ENCODE measurements at regions not wholly inside any gene's neighbourhood (a gene's known extent, or its start where the extent isn't known, plus 50 kb on each side); places are given as distances from the start of the nearest gene placed in this dataset.
"Not testable (repeated sequence)": the region's sequence is repeated elsewhere in the genome, so short reads cannot be mapped to it uniquely, and the experiment has no call there.

- Histone ChIP-seq H3K4me1 (ENCODE audit: control insufficient read depth, low read depth, low read length) (peaks cover 21% of the 10 kb centered on the region), H3K27ac (ENCODE audit: low read length) (no peak overlapping the region), H3K4me3 (ENCODE audit: low read length) (peak overlapping the region; percentile 3), H3K9ac (ENCODE audit: low read length) (no peak overlapping the region), H3K27me3 (ENCODE audit: control insufficient read depth, insufficient read depth, low read length) (no peaks in the 10 kb centered on the region), H3K9me3 (ENCODE audit: control insufficient read depth, low read depth, low read length) (no peaks in the 10 kb centered on the region), H3K36me3 (ENCODE audit: control insufficient read depth, low read depth, low read length) (no peaks in the 10 kb centered on the region)
Measured at GRCh38 chr3:168693870-168694269, 598.1 kb upstream of the GOLIM4 start.

GRCh38 chr3:168688267-168688666 is 592.5 kb upstream of the GOLIM4 start:
- H3K9me3 ChIP-seq (ENCODE audit: control insufficient read depth, low read depth, low read length) = no peaks in the 10 kb centered on the region
- peaks cover 6% of the 10 kb centered on the region for H3K4me1 ChIP-seq (ENCODE audit: control insufficient read depth, low read depth, low read length)
- no peak overlapping the region for H3K9ac ChIP-seq (ENCODE audit: low read length)
- no peaks in the 10 kb centered on the region for H3K36me3 ChIP-seq (ENCODE audit: control insufficient read depth, low read depth, low read length)
- H3K27ac ChIP-seq (ENCODE audit: low read length) = no peak overlapping the region
- no peak overlapping the region for H3K4me3 ChIP-seq (ENCODE audit: low read length)
- H3K27me3 ChIP-seq (ENCODE audit: control insufficient read depth, insufficient read depth, low read length) = no peaks in the 10 kb centered on the region

DNA sequence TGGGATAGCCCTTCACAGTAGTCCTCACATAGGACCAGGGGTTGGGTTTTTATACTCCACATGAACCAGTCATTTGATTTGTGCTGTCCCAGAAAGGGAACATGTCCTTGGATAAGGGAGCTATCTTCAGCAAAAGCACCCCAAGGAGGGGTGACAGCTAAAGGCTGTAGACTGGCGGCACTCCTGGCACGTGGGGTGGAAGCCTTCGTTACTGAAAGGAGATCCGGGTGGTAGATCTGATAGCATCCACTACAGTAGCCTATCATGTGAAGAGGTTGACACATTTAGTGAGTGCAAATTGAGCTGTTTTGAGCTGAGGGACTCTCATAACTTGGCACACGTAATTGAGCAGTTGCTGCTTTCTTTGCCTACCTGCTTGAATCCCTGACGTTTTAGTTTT is 588.8 kb upstream of the GOLIM4 start:
- Histone ChIP-seq H3K27ac (ENCODE audit: low read length) (no peak overlapping the region), H3K27me3 (ENCODE audit: control insufficient read depth, insufficient read depth, low read length) (no peaks in the 10 kb centered on the region), H3K4me1 (ENCODE audit: control insufficient read depth, low read depth, low read length) (no peaks in the 10 kb centered on the region), H3K36me3 (ENCODE audit: control insufficient read depth, low read depth, low read length) (no peaks in the 10 kb centered on the region), H3K9ac (ENCODE audit: low read length) (no peak overlapping the region), H3K4me3 (ENCODE audit: low read length) (no peak overlapping the region), H3K9me3 (ENCODE audit: control insufficient read depth, low read depth, low read length) (no peaks in the 10 kb centered on the region)

- H3K9ac ChIP-seq (ENCODE audit: low read length) = no peak overlapping the region
- no peak overlapping the region for H3K4me3 ChIP-seq (ENCODE audit: low read length)
- no peaks in the 10 kb centered on the region for H3K9me3 ChIP-seq (ENCODE audit: control insufficient read depth, low read depth, low read length)
- no peaks in the 10 kb centered on the region for H3K27me3 ChIP-seq (ENCODE audit: control insufficient read depth, insufficient read depth, low read length)
- H3K27ac ChIP-seq (ENCODE audit: low read length) = no peak overlapping the region
- H3K4me1 ChIP-seq (ENCODE audit: control insufficient read depth, low read depth, low read length) = no peaks in the 10 kb centered on the region
- no peaks in the 10 kb centered on the region for H3K36me3 ChIP-seq (ENCODE audit: control insufficient read depth, low read depth, low read length)
Measured at GRCh38 chr3:168678730-168679129, 583.0 kb upstream of the GOLIM4 start.

- H3K4me3 ChIP-seq (ENCODE audit: low read length) = no peak overlapping the region
- H3K27ac ChIP-seq (ENCODE audit: low read length) = no peak overlapping the region
Measured at GRCh38 chr3:168671091-168671490, 575.4 kb upstream of the GOLIM4 start.

GRCh38 chr3:168660879-168661657 is 565.3 kb upstream of the GOLIM4 start:
- H3K36me3 ChIP-seq (ENCODE audit: control insufficient read depth, low read depth, low read length); H3K9ac ChIP-seq (ENCODE audit: low read length); H3K9me3 ChIP-seq (ENCODE audit: control insufficient read depth, low read depth, low read length); H3K27me3 ChIP-seq (ENCODE audit: control insufficient read depth, insufficient read depth, low read length); H3K4me3 ChIP-seq (ENCODE audit: low read length); H3K4me1 ChIP-seq (ENCODE audit: control insufficient read depth, low read depth, low read length); H3K27ac ChIP-seq (ENCODE audit: low read length): not testable (repeated sequence)

More at GRCh38 chr3:168671091-168671490, 575.4 kb upstream of the GOLIM4 start:
- H3K9me3 ChIP-seq (ENCODE audit: control insufficient read depth, low read depth, low read length) = no peaks in the 10 kb centered on the region
- no peaks in the 10 kb centered on the region for H3K4me1 ChIP-seq (ENCODE audit: control insufficient read depth, low read depth, low read length)
- H3K9ac ChIP-seq (ENCODE audit: low read length) = no peak overlapping the region
- no peaks in the 10 kb centered on the region for H3K36me3 ChIP-seq (ENCODE audit: control insufficient read depth, low read depth, low read length)
- H3K27me3 ChIP-seq (ENCODE audit: control insufficient read depth, insufficient read depth, low read length) = no peaks in the 10 kb centered on the region

GRCh38 chr3:168659015-168659414 is 563.3 kb upstream of the GOLIM4 start:
- no peak overlapping the region for H3K27ac ChIP-seq (ENCODE audit: low read length)
- no peak overlapping the region for H3K9ac ChIP-seq (ENCODE audit: low read length)
- H3K9me3 ChIP-seq (ENCODE audit: control insufficient read depth, low read depth, low read length) = no peaks in the 10 kb centered on the region
- H3K36me3 ChIP-seq (ENCODE audit: control insufficient read depth, low read depth, low read length) = no peaks in the 10 kb centered on the region
- no peaks in the 10 kb centered on the region for H3K27me3 ChIP-seq (ENCODE audit: control insufficient read depth, insufficient read depth, low read length)
- H3K4me3 ChIP-seq (ENCODE audit: low read length) = no peak overlapping the region
- peaks cover 12% of the 10 kb centered on the region for H3K4me1 ChIP-seq (ENCODE audit: control insufficient read depth, low read depth, low read length)

- Histone ChIP-seq H3K4me1 (ENCODE audit: control insufficient read depth, low read depth, low read length) (peaks cover 19% of the 10 kb centered on the region), H3K4me3 (ENCODE audit: low read length) (no peak overlapping the region)
Measured at GRCh38 chr3:168655611-168656010, 559.9 kb upstream of the GOLIM4 start.

DNA sequence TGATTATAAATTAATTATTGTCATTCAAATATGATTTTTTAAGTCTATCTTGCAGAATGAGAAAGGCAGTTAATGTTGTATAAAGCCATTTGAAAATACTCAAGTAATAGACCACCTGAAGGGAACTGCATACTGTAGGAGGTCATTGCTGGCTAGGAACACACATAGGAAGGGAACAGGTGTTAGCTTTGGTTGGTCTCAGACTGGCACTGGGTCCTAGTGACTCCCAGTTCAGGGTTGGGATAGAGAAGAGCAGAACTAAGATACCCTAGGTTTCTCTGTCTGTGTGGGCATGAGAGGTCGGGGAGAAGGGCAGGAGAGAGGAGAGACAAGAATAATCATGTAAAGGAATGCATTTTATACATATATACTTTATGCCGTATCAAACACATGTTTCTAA is 559.0 kb upstream of the GOLIM4 start:
- H3K27ac ChIP-seq (ENCODE audit: low read length) = no peak overlapping the region
- H3K36me3 ChIP-seq (ENCODE audit: control insufficient read depth, low read depth, low read length) = no peaks in the 10 kb centered on the region
- no peak overlapping the region for H3K9ac ChIP-seq (ENCODE audit: low read length)
- no peaks in the 10 kb centered on the region for H3K27me3 ChIP-seq (ENCODE audit: control insufficient read depth, insufficient read depth, low read length)
- H3K9me3 ChIP-seq (ENCODE audit: control insufficient read depth, low read depth, low read length) = no peaks in the 10 kb centered on the region
- H3K4me3 ChIP-seq (ENCODE audit: low read length) = no peak overlapping the region
- peaks cover 19% of the 10 kb centered on the region for H3K4me1 ChIP-seq (ENCODE audit: control insufficient read depth, low read depth, low read length)

More at GRCh38 chr3:168655611-168656010, 559.9 kb upstream of the GOLIM4 start:
- Histone ChIP-seq H3K36me3 (ENCODE audit: control insufficient read depth, low read depth, low read length) (no peaks in the 10 kb centered on the region), H3K9ac (ENCODE audit: low read length) (no peak overlapping the region), H3K27ac (ENCODE audit: low read length) (no peak overlapping the region), H3K27me3 (ENCODE audit: control insufficient read depth, insufficient read depth, low read length) (no peaks in the 10 kb centered on the region), H3K9me3 (ENCODE audit: control insufficient read depth, low read depth, low read length) (no peaks in the 10 kb centered on the region)

GRCh38 chr3:168653255-168653654 is 557.5 kb upstream of the GOLIM4 start:
- H3K4me1 ChIP-seq (ENCODE audit: control insufficient read depth, low read depth, low read length) = peaks cover 19% of the 10 kb centered on the region
- H3K4me3 ChIP-seq (ENCODE audit: low read length) = no peak overlapping the region
- H3K27ac ChIP-seq (ENCODE audit: low read length) = no peak overlapping the region
- no peak overlapping the region for H3K9ac ChIP-seq (ENCODE audit: low read length)
- no peaks in the 10 kb centered on the region for H3K27me3 ChIP-seq (ENCODE audit: control insufficient read depth, insufficient read depth, low read length)
- no peaks in the 10 kb centered on the region for H3K9me3 ChIP-seq (ENCODE audit: control insufficient read depth, low read depth, low read length)
- no peaks in the 10 kb centered on the region for H3K36me3 ChIP-seq (ENCODE audit: control insufficient read depth, low read depth, low read length)

DNA sequence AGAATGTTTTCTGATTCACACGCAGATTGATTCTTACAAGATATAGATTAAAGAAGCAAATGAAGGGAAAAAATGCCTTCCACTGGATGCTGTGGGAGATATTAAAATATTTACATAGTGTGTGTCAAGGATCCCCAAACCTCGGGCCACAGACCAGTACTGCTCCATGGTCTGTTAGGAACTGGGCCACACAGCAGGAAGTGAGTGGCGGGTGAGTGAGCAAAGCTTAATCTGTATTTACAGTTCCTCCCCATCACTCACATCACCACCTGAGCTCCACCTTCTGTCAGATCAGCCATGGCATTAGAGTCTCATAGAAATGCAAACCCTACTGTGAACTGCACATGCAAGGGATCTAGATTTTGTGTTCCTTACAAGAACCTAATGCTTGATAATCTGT is 552.6 kb upstream of the GOLIM4 start:
- H3K9me3 ChIP-seq (ENCODE audit: control insufficient read depth, low read depth, low read length) = no peaks in the 10 kb centered on the region
- H3K27ac ChIP-seq (ENCODE audit: low read length) = no peak overlapping the region
- H3K27me3 ChIP-seq (ENCODE audit: control insufficient read depth, insufficient read depth, low read length) = no peaks in the 10 kb centered on the region
- H3K4me3 ChIP-seq (ENCODE audit: low read length) = no peak overlapping the region
- no peaks in the 10 kb centered on the region for H3K36me3 ChIP-seq (ENCODE audit: control insufficient read depth, low read depth, low read length)
- peaks cover 6% of the 10 kb centered on the region for H3K4me1 ChIP-seq (ENCODE audit: control insufficient read depth, low read depth, low read length)
- no peak overlapping the region for H3K9ac ChIP-seq (ENCODE audit: low read length)

DNA sequence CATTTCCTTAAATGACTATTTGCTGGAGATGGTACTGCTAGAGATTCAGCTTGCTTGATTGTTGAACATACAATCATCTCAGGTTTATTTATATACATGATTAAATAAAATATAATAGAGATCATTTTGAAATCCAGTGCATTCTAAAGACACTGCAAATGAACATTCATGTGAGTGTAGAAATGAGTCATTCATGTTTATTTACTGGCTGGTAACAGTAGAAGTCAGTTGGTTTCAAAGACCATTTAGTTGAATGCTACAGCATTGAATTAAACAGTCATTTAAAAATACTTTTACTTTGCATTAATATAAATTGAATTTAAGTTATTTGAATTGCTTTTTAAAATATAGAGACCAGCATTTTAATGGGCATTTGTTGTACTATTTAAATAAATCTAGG is 551.9 kb upstream of the GOLIM4 start:
- no peaks in the 10 kb centered on the region for H3K9me3 ChIP-seq (ENCODE audit: control insufficient read depth, low read depth, low read length)
- H3K9ac ChIP-seq (ENCODE audit: low read length) = no peak overlapping the region
- no peaks in the 10 kb centered on the region for H3K36me3 ChIP-seq (ENCODE audit: control insufficient read depth, low read depth, low read length)
- no peak overlapping the region for H3K4me3 ChIP-seq (ENCODE audit: low read length)
- no peaks in the 10 kb centered on the region for H3K4me1 ChIP-seq (ENCODE audit: control insufficient read depth, low read depth, low read length)
- no peak overlapping the region for H3K27ac ChIP-seq (ENCODE audit: low read length)
- H3K27me3 ChIP-seq (ENCODE audit: control insufficient read depth, insufficient read depth, low read length) = no peaks in the 10 kb centered on the region

All from iPS-18a (cell line).